ENCODE measurements at regions not wholly inside any gene's neighbourhood (a gene's known extent, or its start where the extent isn't known, plus 50 kb on each side); places are given as distances from the start of the nearest gene placed in this dataset.

DNA sequence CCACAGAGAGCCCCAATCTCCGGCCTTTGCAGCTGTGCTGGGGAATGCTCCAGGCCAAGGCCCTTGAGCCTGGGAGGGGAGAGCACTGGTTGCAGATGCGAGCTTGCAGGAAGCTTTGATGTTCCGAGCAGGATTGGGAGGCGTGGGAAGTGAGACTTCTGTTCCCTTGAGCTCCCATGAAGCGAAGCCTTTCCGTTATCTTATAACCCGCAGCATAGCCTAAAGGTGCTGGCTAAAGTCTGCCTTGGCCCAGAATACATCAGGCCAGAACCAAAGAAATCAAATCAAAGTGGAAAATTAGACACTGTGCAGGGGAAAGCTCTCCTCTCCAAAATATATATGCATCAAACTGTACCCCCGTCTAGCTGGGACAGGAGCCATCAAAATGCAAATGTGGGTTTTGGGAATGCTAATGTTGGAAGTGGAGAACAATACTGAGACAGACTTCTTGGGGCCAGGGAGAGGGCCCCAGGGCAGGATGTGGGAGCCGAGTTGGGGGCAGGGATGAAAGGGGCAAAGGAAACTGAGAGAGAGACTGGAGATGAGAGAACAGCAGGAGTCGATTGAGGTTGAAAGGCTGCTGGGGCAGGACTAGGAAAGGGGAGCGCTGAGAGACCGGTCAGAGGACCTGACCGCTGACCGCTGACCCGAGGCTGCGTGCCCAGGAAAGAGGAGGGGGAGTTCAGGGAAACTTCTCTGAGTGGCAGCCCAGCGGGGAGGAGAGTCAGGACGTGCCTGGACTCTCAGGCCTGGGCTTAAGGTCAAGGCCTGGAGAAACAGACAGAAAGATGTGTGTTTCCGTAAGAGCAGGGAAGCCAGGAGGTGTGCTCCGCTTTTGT, 152.2 kb upstream of the PARP11 start:
- TF ChIP-seq POLR2A (IDR thresholded peaks at IDR 0.05; ENCODE audit: borderline replicate concordance, extremely low read depth, insufficient read depth, insufficient read length): no peak
- TF ChIP-seq POLR2AphosphoS5 (IDR thresholded peaks at IDR 0.05; ENCODE audit: low read depth, low read length): no peak
- TF ChIP-seq YY1 (IDR thresholded peaks at IDR 0.05; ENCODE audit: extremely low read depth, insufficient replicate concordance, low read depth, low read length): no peak
- TF ChIP-seq, protein P1, sequence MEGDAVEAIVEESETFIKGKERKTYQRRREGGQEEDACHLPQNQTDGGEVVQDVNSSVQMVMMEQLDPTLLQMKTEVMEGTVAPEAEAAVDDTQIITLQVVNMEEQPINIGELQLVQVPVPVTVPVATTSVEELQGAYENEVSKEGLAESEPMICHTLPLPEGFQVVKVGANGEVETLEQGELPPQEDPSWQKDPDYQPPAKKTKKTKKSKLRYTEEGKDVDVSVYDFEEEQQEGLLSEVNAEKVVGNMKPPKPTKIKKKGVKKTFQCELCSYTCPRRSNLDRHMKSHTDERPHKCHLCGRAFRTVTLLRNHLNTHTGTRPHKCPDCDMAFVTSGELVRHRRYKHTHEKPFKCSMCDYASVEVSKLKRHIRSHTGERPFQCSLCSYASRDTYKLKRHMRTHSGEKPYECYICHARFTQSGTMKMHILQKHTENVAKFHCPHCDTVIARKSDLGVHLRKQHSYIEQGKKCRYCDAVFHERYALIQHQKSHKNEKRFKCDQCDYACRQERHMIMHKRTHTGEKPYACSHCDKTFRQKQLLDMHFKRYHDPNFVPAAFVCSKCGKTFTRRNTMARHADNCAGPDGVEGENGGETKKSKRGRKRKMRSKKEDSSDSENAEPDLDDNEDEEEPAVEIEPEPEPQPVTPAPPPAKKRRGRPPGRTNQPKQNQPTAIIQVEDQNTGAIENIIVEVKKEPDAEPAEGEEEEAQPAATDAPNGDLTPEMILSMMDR (IDR thresholded peaks at IDR 0.05 in 2 of 3, conservative IDR thresholded peaks at IDR 0.05 in 1 of 3; ENCODE audit: borderline replicate concordance in 1 of 3, insufficient read depth in 1 of 3, low read depth in 2 of 3, low read length in 2 of 3): no peak
- TF ChIP-seq, protein P2, sequence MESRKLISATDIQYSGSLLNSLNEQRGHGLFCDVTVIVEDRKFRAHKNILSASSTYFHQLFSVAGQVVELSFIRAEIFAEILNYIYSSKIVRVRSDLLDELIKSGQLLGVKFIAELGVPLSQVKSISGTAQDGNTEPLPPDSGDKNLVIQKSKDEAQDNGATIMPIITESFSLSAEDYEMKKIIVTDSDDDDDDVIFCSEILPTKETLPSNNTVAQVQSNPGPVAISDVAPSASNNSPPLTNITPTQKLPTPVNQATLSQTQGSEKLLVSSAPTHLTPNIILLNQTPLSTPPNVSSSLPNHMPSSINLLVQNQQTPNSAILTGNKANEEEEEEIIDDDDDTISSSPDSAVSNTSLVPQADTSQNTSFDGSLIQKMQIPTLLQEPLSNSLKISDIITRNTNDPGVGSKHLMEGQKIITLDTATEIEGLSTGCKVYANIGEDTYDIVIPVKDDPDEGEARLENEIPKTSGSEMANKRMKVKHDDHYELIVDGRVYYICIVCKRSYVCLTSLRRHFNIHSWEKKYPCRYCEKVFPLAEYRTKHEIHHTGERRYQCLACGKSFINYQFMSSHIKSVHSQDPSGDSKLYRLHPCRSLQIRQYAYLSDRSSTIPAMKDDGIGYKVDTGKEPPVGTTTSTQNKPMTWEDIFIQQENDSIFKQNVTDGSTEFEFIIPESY (IDR thresholded peaks at IDR 0.05; ENCODE audit: extremely low read depth, insufficient replicate concordance, low read length): no peak
- no peak for TF ChIP-seq SIN3A (IDR thresholded peaks at IDR 0.05; ENCODE audit: low read depth)
- no peak for TF ChIP-seq CEBPB (IDR thresholded peaks at IDR 0.05; ENCODE audit: low read depth)
- TF ChIP-seq EGR1 (IDR thresholded peaks at IDR 0.05; ENCODE audit: low read depth): no peak
- no peak for TF ChIP-seq ZNF274 (IDR thresholded peaks at IDR 0.05; ENCODE audit: low read depth, low read length)
- TF ChIP-seq, protein P3, sequence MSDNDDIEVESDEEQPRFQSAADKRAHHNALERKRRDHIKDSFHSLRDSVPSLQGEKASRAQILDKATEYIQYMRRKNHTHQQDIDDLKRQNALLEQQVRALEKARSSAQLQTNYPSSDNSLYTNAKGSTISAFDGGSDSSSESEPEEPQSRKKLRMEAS (IDR thresholded peaks at IDR 0.05): no peak
- no peak for TF ChIP-seq SP1 (IDR thresholded peaks at IDR 0.05; ENCODE audit: low read depth)
- no peak for TF ChIP-seq ZFX (IDR thresholded peaks at IDR 0.05)
- no peak for TF ChIP-seq RAD21 (IDR thresholded peaks at IDR 0.05; ENCODE audit: low read depth)
- no peak for TF ChIP-seq EZH2 (IDR thresholded peaks at IDR 0.05)

Measured in HCT116 (cell line).